ENCODE measurements at regions not wholly inside any gene's neighbourhood (a gene's known extent, or its start where the extent isn't known, plus 50 kb on each side); places are given as distances from the start of the nearest gene placed in this dataset.

GRCh38 chr3:150083655-150084042 is 113.0 kb upstream of the PFN2 start:
- H3K27ac ChIP-seq: no peak overlapping the region
- TF ChIP-seq CTCF (conservative IDR thresholded peaks at IDR 0.05): no peak
- no peak for TF ChIP-seq ZFX (IDR thresholded peaks at IDR 0.05)

GRCh38 chr3:150082898-150083654 is 112.4 kb upstream of the PFN2 start:
- no peak overlapping the region for H3K27ac ChIP-seq

GRCh38 chr3:150081084-150081483 is 110.4 kb upstream of the PFN2 start:
- no peak overlapping the region for H3K27ac ChIP-seq

More at GRCh38 chr3:150082898-150083654, 112.4 kb upstream of the PFN2 start:
- TF ChIP-seq ZFX (IDR thresholded peaks at IDR 0.05) (no peak), CTCF (conservative IDR thresholded peaks at IDR 0.05) (no peak)

GRCh38 chr3:150080058-150080730 is 109.5 kb upstream of the PFN2 start:
- TF ChIP-seq CTCF (conservative IDR thresholded peaks at IDR 0.05): no peak
- no peak for TF ChIP-seq ZFX (IDR thresholded peaks at IDR 0.05)
- H3K27ac ChIP-seq: no peak overlapping the region

More at GRCh38 chr3:150081084-150081483, 110.4 kb upstream of the PFN2 start:
- TF ChIP-seq ZFX (IDR thresholded peaks at IDR 0.05): no peak
- TF ChIP-seq CTCF (conservative IDR thresholded peaks at IDR 0.05): no peak

- no peak for TF ChIP-seq ZFX (IDR thresholded peaks at IDR 0.05)
- TF ChIP-seq CTCF (conservative IDR thresholded peaks at IDR 0.05): no peak
- H3K27ac ChIP-seq: no peak overlapping the region
These were observed 108.5 kb upstream of the PFN2 start for GRCh38 chr3:150079029-150079739.

- H3K27ac ChIP-seq: no peak overlapping the region
- TF ChIP-seq CTCF (conservative IDR thresholded peaks at IDR 0.05) (no peak), ZFX (IDR thresholded peaks at IDR 0.05) (no peak)
These were observed 107.0 kb upstream of the PFN2 start for GRCh38 chr3:150077581-150078247.

All from C4-2B (cell line).